GM13976 (cell line): ENCODE measurements at regions not wholly inside any gene's neighbourhood (a gene's known extent, or its start where the extent isn't known, plus 50 kb on each side); places are given as distances from the start of the nearest gene placed in this dataset.

Experiments used
- DNase-seq: peaks from one replicate; pipeline ENCODE4 v3.0.0; 2012; ENCODE audit warnings: low spot score
- in situ Hi-C: fragments of 300-500 bp; cut with MboI; formaldehyde crosslinking; loops from one replicate; pipeline ENCODE4 v1.12.0; 2022; ENCODE audit warnings: low sequenced_read_pairs, mixed read lengths, inconsistent platforms; ENCODE audit not compliant: unreplicated experiment
- TF ChIP-seq, protein P1 (sequence below): IDR thresholded peaks from 2 replicates; pipeline ENCODE4 v1.5.1; 2012; ENCODE audit warnings: borderline replicate concordance, mild to moderate bottlenecking; ENCODE audit not compliant: insufficient read depth; ENCODE audit errors: extremely low read depth, missing control alignments, control extremely low read depth

DNA sequence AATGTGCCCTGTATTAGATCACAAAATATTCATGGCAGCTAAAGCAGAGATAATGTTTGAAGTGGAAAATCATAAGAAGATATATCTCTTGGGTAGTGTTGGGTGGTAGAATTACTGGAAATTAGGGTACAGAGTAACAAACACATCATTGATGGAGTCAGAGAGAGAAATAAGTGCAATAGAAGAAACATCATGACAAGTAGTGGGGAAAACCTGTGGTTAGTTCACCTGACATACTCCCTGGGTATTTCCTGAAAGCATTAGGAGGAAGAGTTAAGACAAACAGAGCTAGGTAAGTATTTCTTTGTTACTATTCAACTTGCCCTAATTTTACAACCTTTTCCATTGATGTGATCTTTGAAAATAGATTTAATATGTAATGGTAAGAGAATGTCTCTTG, 691.9 kb upstream of the SOX9 start:
- in situ Hi-C loops: no loop called here
- no peak for DNase-seq
- TF ChIP-seq, protein P1, sequence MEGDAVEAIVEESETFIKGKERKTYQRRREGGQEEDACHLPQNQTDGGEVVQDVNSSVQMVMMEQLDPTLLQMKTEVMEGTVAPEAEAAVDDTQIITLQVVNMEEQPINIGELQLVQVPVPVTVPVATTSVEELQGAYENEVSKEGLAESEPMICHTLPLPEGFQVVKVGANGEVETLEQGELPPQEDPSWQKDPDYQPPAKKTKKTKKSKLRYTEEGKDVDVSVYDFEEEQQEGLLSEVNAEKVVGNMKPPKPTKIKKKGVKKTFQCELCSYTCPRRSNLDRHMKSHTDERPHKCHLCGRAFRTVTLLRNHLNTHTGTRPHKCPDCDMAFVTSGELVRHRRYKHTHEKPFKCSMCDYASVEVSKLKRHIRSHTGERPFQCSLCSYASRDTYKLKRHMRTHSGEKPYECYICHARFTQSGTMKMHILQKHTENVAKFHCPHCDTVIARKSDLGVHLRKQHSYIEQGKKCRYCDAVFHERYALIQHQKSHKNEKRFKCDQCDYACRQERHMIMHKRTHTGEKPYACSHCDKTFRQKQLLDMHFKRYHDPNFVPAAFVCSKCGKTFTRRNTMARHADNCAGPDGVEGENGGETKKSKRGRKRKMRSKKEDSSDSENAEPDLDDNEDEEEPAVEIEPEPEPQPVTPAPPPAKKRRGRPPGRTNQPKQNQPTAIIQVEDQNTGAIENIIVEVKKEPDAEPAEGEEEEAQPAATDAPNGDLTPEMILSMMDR: no peak

DNA sequence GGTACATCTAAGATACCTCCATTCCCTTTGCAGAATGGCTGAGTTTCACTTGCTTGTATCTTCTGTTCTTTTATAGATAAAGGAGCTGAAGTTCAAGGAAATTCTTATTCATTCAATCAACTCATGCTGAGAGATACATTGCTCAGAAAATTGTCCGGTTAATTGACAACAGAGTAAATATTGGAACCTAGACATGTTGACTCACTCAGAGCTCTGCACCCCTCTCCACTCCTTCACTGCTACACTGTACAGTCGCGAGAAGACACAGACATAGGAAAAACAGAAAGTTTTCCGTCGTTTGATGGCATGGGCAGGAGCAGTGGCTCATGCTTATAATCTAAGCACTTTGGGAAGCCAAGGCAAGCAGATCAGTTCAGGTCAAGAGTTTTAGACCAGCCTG, 690.5 kb upstream of the SOX9 start:
- no peak for DNase-seq
- in situ Hi-C loops: no loop called here
- TF ChIP-seq, protein P1: no peak

DNA sequence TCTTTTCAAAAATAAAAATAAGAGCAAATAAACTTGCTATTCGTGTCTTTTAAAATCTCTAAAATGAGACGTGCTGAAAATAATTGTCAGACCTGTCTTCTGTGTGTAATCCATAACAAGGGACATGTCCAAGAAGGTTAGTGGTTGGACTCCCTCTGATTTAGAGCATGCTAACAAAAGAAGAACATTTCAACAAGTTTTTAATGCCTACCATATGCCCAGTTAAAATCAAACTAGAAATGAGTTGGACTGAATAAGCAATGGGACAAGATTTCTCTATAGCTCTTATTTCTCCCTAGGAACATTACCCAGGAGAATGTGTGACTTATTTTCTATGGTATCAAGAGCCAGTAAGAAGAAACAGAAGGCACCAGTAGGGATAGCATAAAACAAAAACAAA, 689.7 kb upstream of the SOX9 start:
- TF ChIP-seq, protein P1: no peak
- no peak for DNase-seq
- in situ Hi-C loops: no loop called here

DNA sequence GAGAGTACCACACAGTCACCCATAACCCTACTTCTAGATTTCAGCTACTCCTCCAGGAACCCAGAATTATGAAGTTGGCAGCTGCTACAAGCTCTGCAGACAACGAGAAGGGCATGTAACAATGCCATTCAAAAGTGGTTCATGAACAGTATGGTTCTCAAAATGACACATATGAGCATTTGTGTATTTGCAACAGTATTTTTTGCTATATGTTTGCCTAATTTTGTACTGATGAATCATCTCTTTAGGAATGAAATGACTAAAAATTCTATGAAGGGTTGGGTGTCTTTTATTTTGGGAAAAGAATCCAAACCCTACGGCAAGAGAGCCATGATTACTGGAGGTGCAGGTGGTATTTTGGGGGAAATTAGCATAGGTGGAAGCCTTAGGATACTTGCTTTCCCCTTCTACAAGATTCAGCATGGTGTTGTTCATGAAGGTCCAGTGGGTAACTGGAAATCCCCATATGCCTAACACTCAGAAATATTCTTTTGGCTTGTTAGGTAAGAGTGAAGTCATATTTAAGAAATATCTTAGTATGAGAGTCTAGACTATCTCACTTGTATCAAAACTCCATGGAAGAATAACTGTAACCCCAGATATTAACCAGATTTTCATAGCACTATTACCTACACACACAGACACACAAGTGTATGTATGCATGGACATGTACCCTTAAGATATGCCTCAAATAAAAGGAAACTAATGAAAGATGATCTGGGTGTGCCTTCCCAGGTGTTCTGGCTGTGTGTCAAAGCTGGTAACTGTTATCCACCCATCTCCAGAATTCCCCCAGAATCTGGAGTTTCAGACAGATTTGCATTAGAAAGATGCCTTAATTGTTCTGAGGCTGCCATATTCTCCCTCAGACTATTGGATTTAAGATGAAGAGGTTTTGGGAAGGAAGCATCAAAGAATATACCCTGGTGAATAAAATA, 688.2 kb upstream of the SOX9 start:
- DNase-seq: no peak
- in situ Hi-C loops: no loop called here
- TF ChIP-seq, protein P1: no peak

DNA sequence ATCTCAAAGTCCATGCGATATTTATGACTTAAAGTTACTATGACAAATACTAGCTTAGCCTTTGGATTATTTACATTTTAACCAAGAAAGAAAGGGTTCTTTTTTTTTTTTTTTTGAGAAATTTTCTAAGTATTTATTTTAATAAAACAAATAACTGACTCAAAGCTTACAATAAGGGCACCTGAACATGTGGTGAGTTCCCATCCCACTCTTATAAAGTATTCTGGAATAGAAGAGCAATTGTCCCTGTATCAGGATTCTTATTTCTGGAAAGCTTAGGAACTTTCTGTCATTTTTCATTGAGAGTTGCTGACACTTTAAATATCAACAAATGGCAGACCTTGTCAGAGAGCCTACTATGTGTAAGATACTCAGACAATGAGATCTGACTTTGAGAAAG, 686.1 kb upstream of the SOX9 start:
- no peak for DNase-seq
- in situ Hi-C loops: no loop called here
- TF ChIP-seq, protein P1: no peak

DNA sequence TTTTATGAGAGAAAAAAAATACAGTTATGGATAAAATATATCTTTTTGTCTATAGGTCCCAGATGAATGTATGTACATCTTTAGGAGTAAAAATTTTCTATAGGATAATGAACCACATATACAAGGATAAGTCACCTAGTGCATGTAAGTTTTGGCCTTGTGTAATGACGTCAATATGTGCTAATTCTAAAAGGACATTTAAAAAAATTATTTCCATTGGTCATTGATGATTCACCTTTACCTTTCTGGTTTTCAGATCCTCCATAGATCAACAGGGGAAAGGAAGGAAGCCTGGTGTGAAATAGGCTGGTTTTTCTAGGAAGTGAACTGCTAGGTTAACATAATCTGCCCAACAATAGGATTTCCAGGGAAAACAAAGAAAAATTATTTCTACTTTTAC, 684.3 kb upstream of the SOX9 start:
- in situ Hi-C loops: no loop called here

More for the DNA sequence above, 684.3 kb upstream of the SOX9 start:
- no peak for DNase-seq
- TF ChIP-seq, protein P1: no peak
